Umbilical cord (tissue), 1 donor: ENCODE measurements at regions not wholly inside any gene's neighbourhood (a gene's known extent, or its start where the extent isn't known, plus 50 kb on each side); places are given as distances from the start of the nearest gene placed in this dataset.
"Not testable (repeated sequence)": the region's sequence is repeated elsewhere in the genome, so short reads cannot be mapped to it uniquely, and the experiment has no call there.

Source experiments
- DNase-seq: peaks from one replicate; pipeline ENCODE4 v3.0.0-alpha.2; 2015; ENCODE audit warnings: low spot score

DNA sequence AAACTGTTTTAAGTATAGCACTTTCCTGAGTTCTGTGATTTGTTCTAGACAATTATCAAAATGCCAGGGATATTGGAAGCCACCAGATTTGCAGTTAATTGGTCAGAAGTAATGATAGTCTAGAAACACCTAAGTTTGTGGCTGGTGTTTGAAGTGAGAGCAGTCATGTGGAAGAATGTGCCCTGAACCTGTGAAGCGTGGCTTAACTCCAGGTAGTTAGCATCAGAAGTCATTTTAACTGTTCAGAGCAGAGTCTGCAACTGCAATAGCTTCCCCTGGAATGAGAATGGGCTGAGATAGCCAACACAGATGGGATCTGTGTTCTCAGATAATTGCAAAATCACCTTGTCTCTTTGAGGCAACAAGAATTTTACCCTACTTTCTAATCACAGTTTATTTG lies 255.1 kb upstream of the GK2 start:
- no peak for DNase-seq

GRCh38 chr4:79662651-79663050 lies 254.6 kb upstream of the GK2 start:
- no peak for DNase-seq

GRCh38 chr4:79661196-79661595 lies 253.2 kb upstream of the GK2 start:
- DNase-seq = no peak

DNA sequence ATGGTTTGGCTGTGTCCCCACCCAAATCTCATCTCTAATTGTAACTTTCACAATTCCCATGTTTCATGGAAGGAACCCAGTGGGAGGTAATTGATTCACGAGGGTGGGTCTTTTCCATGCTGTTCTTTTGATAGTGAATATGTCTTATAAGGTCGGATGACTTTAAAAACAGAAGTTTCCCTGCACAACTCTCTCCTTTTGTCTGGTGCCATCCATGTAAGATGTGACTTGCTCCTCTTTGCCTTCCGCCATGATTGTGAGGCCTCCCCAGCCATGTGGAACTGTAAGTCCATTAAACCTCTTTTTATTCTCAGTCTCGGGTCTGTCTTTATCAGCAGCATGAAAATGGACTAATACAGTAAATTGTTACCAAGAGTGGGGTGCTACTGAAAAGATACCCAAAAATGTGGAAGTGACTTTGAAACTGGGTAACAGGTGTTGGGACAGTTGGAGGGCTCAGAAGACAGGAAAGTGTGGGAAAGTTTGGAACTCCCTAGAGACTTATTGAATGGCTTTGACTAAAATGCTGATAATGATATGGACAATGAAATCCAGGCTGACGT lies 251.4 kb upstream of the GK2 start:
- DNase-seq = not testable (repeated sequence)

GRCh38 chr4:79657379-79657778 lies 249.4 kb upstream of the GK2 start:
- DNase-seq = no peak

GRCh38 chr4:79653871-79654270 lies 245.8 kb upstream of the GK2 start:
- DNase-seq = peak; percentile 39

DNA sequence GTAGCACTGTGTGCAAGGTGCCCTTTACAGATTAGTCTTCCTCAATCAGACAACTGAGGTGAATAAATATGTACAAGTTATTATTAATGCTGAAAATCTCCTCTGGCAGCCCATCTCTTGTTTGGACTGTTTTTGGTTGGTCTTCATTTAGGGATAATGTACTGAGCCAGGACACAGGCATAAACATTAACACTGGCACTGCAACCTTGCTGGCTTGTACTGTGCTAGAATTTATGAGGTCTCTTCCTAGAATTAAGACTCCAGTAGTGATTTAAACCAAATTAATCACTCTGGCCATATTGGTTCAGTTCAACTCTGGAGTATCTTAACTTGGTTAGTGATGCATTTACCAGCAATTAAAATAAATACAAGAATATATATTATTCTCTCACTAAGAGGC lies 244.7 kb upstream of the GK2 start:
- no peak for DNase-seq

GRCh38 chr4:79652232-79652631 lies 244.2 kb upstream of the GK2 start:
- peak; percentile 57 for DNase-seq

GRCh38 chr4:79651456-79651855 lies 243.4 kb upstream of the GK2 start:
- no peak for DNase-seq

GRCh38 chr4:79650794-79651431 lies 242.9 kb upstream of the GK2 start:
- DNase-seq = peak; percentile 26

DNA sequence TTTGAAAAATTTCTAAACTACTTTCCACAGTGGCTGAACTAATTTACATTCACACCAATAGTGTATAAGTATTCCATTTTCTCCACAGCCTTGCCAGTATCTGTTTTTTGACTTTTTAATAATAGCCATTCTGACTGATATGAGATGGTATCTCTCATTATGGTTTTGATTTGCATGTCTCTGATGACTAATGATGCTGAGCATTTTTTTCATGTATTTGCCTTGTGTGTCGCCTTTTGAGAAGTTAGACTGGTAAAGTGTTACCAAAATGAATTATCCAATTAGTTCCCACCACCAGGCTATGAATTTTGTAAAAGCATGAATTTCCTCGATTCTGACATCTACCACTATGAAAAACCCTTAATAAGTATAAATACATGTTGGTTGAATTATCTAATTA lies 242.2 kb upstream of the GK2 start:
- DNase-seq = no peak

DNA sequence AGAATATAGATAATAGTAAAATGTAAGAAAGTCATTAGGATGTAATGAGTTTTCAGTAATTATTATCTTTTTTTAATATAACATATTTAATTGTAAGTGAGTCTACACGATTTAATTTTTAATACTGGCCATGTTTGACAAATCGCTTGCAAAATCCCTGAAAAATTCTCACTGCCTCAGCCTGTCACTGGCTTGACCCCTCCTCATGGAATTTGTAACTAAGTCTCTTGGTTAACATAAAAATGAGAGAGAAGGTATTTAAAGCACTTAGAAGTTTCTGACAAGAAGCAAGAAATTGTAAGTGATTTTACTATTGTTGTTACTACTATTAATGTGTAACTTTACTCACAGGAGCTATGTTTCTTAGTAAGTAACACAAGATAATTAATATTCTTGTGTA lies 237.9 kb upstream of the GK2 start:
- no peak for DNase-seq

GRCh38 chr4:79638735-79639134 lies 230.7 kb upstream of the GK2 start:
- DNase-seq = no peak

DNA sequence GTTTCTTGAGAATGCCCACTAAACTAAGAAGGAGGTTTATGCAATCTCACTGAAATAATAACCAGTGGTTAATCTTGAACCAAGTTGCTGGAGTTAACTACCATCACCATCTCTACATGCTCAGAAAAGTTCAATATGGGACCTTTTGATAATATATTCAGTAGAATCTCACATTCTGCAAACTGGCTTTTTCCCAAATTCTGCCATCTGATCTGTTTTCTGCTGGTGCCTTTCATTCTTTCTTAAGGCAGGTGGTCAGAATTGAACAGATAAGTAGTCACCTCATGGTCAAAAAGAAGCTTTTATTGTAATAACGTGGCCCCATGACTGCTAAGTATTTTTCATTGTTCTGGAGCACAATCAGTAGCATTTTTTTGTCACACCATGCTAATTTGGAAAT lies 229.0 kb upstream of the GK2 start:
- no peak for DNase-seq

DNA sequence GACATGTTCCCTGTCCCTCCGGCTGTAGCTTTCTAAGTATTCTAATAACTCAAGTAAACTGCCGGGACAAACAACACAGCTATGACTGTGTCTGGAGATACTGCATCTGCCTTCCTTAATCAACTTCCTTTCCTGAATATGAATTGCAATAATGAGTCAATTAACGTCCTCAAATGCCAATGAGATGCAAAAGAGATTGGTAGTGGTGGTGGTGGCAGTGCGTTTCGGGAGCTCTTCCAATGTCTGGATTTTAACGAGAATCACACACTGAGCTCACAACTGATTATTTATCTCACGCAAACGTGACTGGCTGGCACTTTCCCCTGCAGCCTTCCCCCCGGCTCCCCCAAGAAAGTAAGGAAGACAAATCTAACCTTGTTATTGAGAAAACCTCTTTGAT lies 226.1 kb upstream of the GK2 start:
- DNase-seq = no peak

- no peak for DNase-seq
Observed at GRCh38 chr4:79632114-79632513, 224.1 kb upstream of the GK2 start.

DNA sequence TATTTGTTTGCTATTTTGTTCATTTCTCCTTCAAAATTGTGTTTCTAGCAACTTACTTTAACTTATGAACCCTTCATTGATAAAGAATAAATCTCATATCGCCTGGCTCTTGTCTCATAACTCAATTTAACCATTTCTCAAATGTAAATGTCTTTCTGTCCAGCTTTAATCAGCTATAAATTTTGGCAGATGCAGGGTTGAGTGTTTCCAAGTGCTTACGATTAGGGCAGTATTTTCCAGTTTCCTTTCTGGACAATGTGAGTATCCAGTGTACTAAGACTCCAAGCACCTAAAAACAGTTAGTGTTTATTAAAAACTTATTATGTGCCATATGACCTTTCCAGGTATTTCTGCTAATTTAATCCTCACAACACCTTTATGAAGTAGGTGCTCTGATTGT lies 218.6 kb upstream of the GK2 start:
- DNase-seq = no peak

DNA sequence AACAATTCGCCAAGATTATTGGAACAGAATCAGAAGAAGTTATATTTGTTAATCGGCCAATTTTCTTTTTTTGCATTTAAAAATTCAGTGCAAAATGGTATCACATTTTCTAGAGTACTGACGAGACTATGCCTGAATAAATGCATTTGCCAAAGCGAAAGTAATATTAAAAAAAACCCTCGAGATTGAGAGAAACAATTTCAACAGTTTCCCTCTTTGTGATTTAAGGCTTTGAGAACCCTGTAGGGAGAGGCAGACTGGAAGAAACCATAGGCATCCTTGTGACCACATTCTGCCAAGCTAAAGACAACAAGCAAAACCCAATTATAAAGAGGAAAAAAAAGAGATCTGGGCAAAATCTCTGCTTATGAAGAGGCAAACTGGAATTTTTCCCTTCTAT lies 218.1 kb upstream of the GK2 start:
- DNase-seq = no peak

- DNase-seq = no peak
Observed at GRCh38 chr4:79625361-79625760, 217.3 kb upstream of the GK2 start.

- DNase-seq = no peak
Observed at GRCh38 chr4:79623021-79623870, 215.2 kb upstream of the GK2 start.

DNA sequence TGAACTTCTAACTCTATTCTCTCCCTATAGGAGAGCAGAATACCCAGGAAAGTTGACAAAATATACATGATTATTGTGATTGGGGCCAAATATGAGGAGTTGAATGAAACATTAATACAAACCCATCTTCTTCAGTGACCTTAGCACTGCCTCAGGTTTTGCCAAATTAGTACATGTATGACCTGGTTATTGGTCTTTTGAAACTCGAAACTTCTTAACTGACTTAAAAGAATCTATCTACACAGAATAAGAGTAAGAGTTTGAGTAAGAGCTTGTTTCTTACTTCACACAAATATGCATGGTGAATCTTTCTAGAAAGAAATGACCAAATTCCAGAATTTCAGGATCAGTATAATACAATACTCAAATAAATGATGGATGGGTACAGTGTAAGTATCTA lies 213.0 kb upstream of the GK2 start:
- no peak for DNase-seq

DNA sequence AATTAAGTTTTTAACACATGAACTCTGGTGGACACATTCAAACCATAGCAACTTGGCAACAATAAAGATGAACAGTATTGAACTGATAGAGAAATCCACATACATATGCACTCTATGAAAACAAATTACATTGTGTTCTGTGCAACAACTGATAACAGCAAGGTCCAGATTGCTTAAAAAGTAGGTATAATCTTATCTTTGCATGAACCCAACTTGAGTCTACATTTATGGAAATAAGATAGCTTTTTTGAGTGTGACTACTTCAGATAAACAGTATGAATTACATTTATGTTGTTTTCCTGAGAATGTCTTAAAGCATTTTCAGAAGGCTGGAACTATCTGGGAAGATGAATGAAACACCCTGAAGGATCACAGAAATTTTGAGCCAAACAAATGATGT lies 212.6 kb upstream of the GK2 start:
- no peak for DNase-seq

DNA sequence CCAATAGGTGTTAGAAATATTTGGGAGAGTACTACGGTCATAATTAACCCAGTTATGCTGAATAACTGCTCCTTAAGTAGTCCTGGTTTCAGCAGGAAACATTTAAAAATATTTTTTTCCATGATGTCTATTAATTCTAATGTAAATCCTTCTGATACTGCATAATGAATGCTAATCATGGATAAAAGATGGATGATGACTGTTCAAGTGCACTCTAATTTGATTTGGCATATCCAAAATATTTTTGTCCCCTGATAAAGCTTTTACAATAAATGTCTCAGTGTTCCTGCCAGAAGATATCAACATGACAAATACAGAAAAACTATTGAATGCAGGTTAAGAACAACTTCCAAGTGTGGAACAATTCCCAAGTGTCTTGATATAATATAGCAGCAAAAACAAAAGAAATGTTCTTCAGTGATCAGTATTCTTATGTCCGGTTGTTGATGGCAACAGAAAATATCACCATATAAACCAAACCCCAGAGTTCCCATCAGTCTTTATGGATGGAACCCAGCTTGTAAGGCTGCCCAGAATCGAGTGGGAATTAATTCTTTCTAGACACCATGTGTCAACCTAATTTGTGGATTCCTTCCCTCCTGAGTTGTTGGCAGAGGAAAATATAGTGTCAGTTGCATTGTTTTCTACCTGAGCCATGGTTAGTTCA lies 205.4 kb upstream of the GK2 start:
- no peak for DNase-seq
